CD14-positive monocyte (primary cell): ENCODE measurements at regions not wholly inside any gene's neighbourhood (a gene's known extent, or its start where the extent isn't known, plus 50 kb on each side); places are given as distances from the start of the nearest gene placed in this dataset.

ENCODE experiments used
- DNase-seq, 3 donors: peaks; one replicate each; pipeline ENCODE4 v3.0.0-alpha.2; 2011 to 2022
- H2AFZ ChIP-seq: 2 replicates; pipeline ENCODE4 v1.6.0; 2012; ENCODE audit warnings: mild to moderate bottlenecking, low read depth, low read length, inconsistent platforms; ENCODE audit not compliant: insufficient read depth, poor library complexity, severe bottlenecking
- H3K27ac ChIP-seq, 2 donors: 1 replicate in 1 of 2; 2 replicates in 1 of 2; pipeline ENCODE4 v1.5.1; 2012 to 2013; ENCODE audit warnings: low read length in 2 of 2, control low read depth in 1 of 2, inconsistent platforms in 1 of 2, low read depth in 1 of 2, mild to moderate bottlenecking in 1 of 2
- H3K27me3 ChIP-seq, 2 donors: one replicate each; pipeline versions ENCODE4 v1.6.0 to v1.6.1; 2011 to 2013; ENCODE audit warnings: low read length in 2 of 2; ENCODE audit not compliant: control insufficient read depth in 2 of 2, insufficient read depth in 2 of 2
- H3K36me3 ChIP-seq, 2 donors: replicated peaks in 1 of 2; 1 replicate in 1 of 2; 2 replicates in 1 of 2; pipeline versions ENCODE4 v1.5.1 to v1.6.1; 2012 to 2013; ENCODE audit warnings: low read length in 2 of 2, control low read depth in 1 of 2, inconsistent platforms in 1 of 2, mild to moderate bottlenecking in 1 of 2; ENCODE audit not compliant: insufficient read depth in 2 of 2, control insufficient read depth in 1 of 2
- H3K4me1 ChIP-seq, 2 donors: 1 replicate in 1 of 2; 2 replicates in 1 of 2; pipeline versions ENCODE4 v1.5.1 to v1.6.1; 2012 to 2013; ENCODE audit warnings: low read length in 2 of 2, control low read depth in 1 of 2, inconsistent platforms in 1 of 2, mild to moderate bottlenecking in 1 of 2, moderate library complexity in 1 of 2; ENCODE audit not compliant: insufficient read depth in 2 of 2, control insufficient read depth in 1 of 2
- H3K4me2 ChIP-seq: replicated peaks from 2 replicates; pipeline ENCODE3; 2012; ENCODE audit warnings: low read length, moderate library complexity, mild to moderate bottlenecking; ENCODE audit not compliant: poor library complexity, severe bottlenecking; ENCODE audit errors: extremely low read depth
- H3K4me3 ChIP-seq, 3 experiments: fragments of 200-600 bp in 1 of 3; sonication (generic) in 1 of 3; replicated peaks in 1 of 3; 1 replicate in 2 of 3; 2 replicates in 1 of 3; pipeline ENCODE4 v1.5.1; 2011 to 2013; ENCODE audit warnings: low read length in 3 of 3, mild to moderate bottlenecking in 3 of 3, control low read depth in 2 of 3, low read depth in 2 of 3, inconsistent platforms in 1 of 3, moderate library complexity in 1 of 3
- H3K79me2 ChIP-seq: 2 replicates; pipeline ENCODE4 v1.6.0; 2012; ENCODE audit warnings: mild to moderate bottlenecking, control low read depth, inconsistent platforms, low read length, moderate library complexity; ENCODE audit not compliant: insufficient read depth
- H3K9ac ChIP-seq: 2 replicates; pipeline ENCODE4 v1.6.0; 2017; ENCODE audit warnings: low read length, mild to moderate bottlenecking; ENCODE audit not compliant: insufficient read depth, poor library complexity, severe bottlenecking
- H3K9me3 ChIP-seq, 2 donors: replicated peaks in 1 of 2; 1 replicate in 1 of 2; 2 replicates in 1 of 2; pipeline versions ENCODE4 v1.5.1 to v1.6.1; 2012 to 2013; ENCODE audit warnings: low read length in 2 of 2, control low read depth in 1 of 2; ENCODE audit not compliant: control insufficient read depth in 1 of 2, insufficient read depth in 1 of 2
- H4K20me1 ChIP-seq: 2 replicates; pipeline ENCODE4 v1.6.0; 2012; ENCODE audit warnings: mild to moderate bottlenecking, low read length, control low read depth, moderate library complexity; ENCODE audit not compliant: insufficient read depth
- H3K27ac Mint-ChIP-seq, 7 donors: one replicate each; pipeline ENCODE4 v1.8.0; 2020; ENCODE audit warnings: mild to moderate bottlenecking in 7 of 7, mixed read lengths in 7 of 7, moderate library complexity in 6 of 7, inconsistent platforms in 2 of 7
- H3K27me3 Mint-ChIP-seq, 3 donors: one replicate each; pipeline ENCODE4 v1.8.0; 2021 to 2022; ENCODE audit warnings: low read depth in 3 of 3, mild to moderate bottlenecking in 3 of 3, mixed read lengths in 3 of 3, moderate library complexity in 3 of 3, inconsistent platforms in 1 of 3
- H3K36me3 Mint-ChIP-seq, 2 donors: one replicate each; pipeline ENCODE4 v1.8.0; 2020; ENCODE audit warnings: mixed read lengths in 2 of 2, inconsistent platforms in 1 of 2, mild to moderate bottlenecking in 1 of 2
- H3K4me1 Mint-ChIP-seq: one replicate; pipeline ENCODE4 v1.8.0; 2020; ENCODE audit warnings: mild to moderate bottlenecking, mixed read lengths
- H3K4me3 Mint-ChIP-seq, 2 donors: one replicate each; pipeline ENCODE4 v1.8.0; 2020; ENCODE audit warnings: mild to moderate bottlenecking in 2 of 2, mixed read lengths in 2 of 2, moderate library complexity in 1 of 2
- H3K9me3 Mint-ChIP-seq, 7 donors: one replicate each; pipeline ENCODE4 v1.8.0; 2020 to 2022; ENCODE audit warnings: mixed read lengths in 7 of 7, mild to moderate bottlenecking in 6 of 7, moderate library complexity in 6 of 7, inconsistent platforms in 2 of 7
- CTCF ChIP-seq: fragments of 200-600 bp; IDR thresholded peaks from one replicate; pipeline ENCODE4 v1.8.0; 2022; ENCODE audit warnings: antibody characterized with exemption, mild to moderate bottlenecking
- WGBS: methylation state at CpG from one replicate; pipeline ENCODE4 v1.1.5; 2013; ENCODE audit warnings: missing lambda C conversion rate; ENCODE audit not compliant: insufficient coverage; 5-methylcytosine and 5-hydroxymethylcytosine counted together
- intact Hi-C, 2 donors: fragments of 100-400 bp; cut with micrococcal nuclease; formaldehyde crosslinking; loops; one replicate each; pipeline versions ENCODE4 v1.15.0 to v1.15.1; 2023

GRCh38 chr18:65035701-65036100, 715.1 kb upstream of the CDH7 start:
- Mint-ChIP-seq H3K36me3 (no peaks in the 10 kb centered on the region), H3K4me3 (no peak overlapping the region), H3K4me1 (no peaks in the 10 kb centered on the region), H3K27ac (no peak overlapping the region), H3K27me3 (peaks cover 0 to 1% (median 0%) of the 10 kb centered on the region in 3 donors), H3K9me3 (no peaks in the 10 kb centered on the region)
- no peaks in the 10 kb centered on the region for H3K4me1 ChIP-seq
- no peaks in the 10 kb centered on the region for H3K79me2 ChIP-seq
- intact Hi-C loops = no loop called here
- no peak for TF ChIP-seq CTCF
- no peak overlapping the region for H3K9ac ChIP-seq
- 93% methylated on average over 2 of the region's 3 CpGs for WGBS
- no peak for DNase-seq
- H4K20me1 ChIP-seq = no peaks in the 10 kb centered on the region
- H3K36me3 ChIP-seq = no peaks in the 10 kb centered on the region
- no peak overlapping the region for H3K27ac ChIP-seq
- no peak overlapping the region for H2AFZ ChIP-seq
- H3K27me3 ChIP-seq = no peaks in the 10 kb centered on the region
- H3K4me2 ChIP-seq = no peak overlapping the region
- H3K9me3 ChIP-seq = no peaks in the 10 kb centered on the region
- H3K4me3 ChIP-seq = no peak overlapping the region

DNA sequence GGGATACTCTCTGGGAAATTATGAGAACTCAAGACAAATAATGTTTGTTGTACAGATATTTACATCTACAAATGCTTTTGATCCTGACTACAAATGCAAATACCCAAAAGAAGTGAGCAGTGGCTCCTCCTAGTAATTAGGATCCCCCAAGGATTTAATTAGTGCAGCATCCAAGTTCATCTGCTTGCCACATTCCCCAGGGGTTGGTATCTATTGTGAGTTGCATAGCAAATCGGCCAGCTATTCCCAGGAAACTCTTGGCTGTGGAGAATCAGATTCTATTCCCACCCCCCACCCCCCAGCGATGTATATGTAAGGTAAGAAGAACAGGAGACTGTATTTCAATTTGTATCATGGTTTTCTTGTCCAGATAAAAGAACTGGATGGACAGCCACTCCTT, 725.1 kb upstream of the CDH7 start:
- no peak for TF ChIP-seq CTCF
- Histone ChIP-seq H3K27me3 (no peaks in the 10 kb centered on the region), H3K79me2 (no peaks in the 10 kb centered on the region), H3K4me3 (no peak overlapping the region), H3K4me1 (no peaks in the 10 kb centered on the region), H3K36me3 (no peaks in the 10 kb centered on the region), H3K4me2 (no peak overlapping the region), H3K27ac (no peak overlapping the region), H2AFZ (no peak overlapping the region), H4K20me1 (no peaks in the 10 kb centered on the region), H3K9me3 (peaks cover 7 to 12% of the 10 kb centered on the region in 2 donors), H3K9ac (no peak overlapping the region)
- Mint-ChIP-seq H3K4me1 (no peaks in the 10 kb centered on the region), H3K9me3 (peaks cover 0 to 17% (median 9%) of the 10 kb centered on the region in 7 donors), H3K27ac (no peak overlapping the region), H3K27me3 (peaks cover 0 to 1% (median 0%) of the 10 kb centered on the region in 3 donors), H3K36me3 (no peaks in the 10 kb centered on the region), H3K4me3 (no peak overlapping the region)
- WGBS = no CpG with 5 or more reads among the region's 2 CpGs
- no peak for DNase-seq
- intact Hi-C loops = no loop called here
